Esophagus squamous epithelium (tissue), 4 donors: ENCODE measurements at regions not wholly inside any gene's neighbourhood (a gene's known extent, or its start where the extent isn't known, plus 50 kb on each side); places are given as distances from the start of the nearest gene placed in this dataset.

ENCODE experiments used
- CTCF ChIP-seq, 6 experiments: fragments of 450-650 bp in 4 of 6; fragments of 200-600 bp in 2 of 6; sonication (generic) in 2 of 6; IDR thresholded peaks; one replicate each; pipeline ENCODE4 v1.5.1; 2016 to 2019; ENCODE audit warnings: antibody characterized with exemption in 6 of 6, mild to moderate bottlenecking in 4 of 6, moderate library complexity in 4 of 6
- POLR2A ChIP-seq, 4 donors: fragments of 450-650 bp; IDR thresholded peaks; one replicate each; pipeline ENCODE4 v1.6.1; 2017; ENCODE audit warnings: antibody characterized with exemption in 4 of 4, mild to moderate bottlenecking in 4 of 4, moderate library complexity in 3 of 4

GRCh38 chr2:128879161-128879560 lies 560.5 kb upstream of the HS6ST1 start:
- TF ChIP-seq CTCF (IDR thresholded peaks at IDR 0.05) (no peak), POLR2A (IDR thresholded peaks at IDR 0.05) (no peak)
